Gastrocnemius medialis (tissue), 4 donors: ENCODE measurements at regions not wholly inside any gene's neighbourhood (a gene's known extent, or its start where the extent isn't known, plus 50 kb on each side); places are given as distances from the start of the nearest gene placed in this dataset.

Experiments
- ATAC-seq, 2 donors: fragments of 150-250 bp; one replicate each; pipeline ENCODE4 v1.9.1; 2016
- DNase-seq, 2 donors: peaks; one replicate each; pipeline ENCODE4 v3.0.0-alpha.2; 2019
- H3K27ac ChIP-seq, 4 donors: fragments of 200-600 bp; sonication (generic); 1 replicate in 1 of 4; 2 replicates in 3 of 4; pipeline ENCODE4 v1.5.1; 2016 to 2018; ENCODE audit warnings: mild to moderate bottlenecking in 2 of 4, moderate library complexity in 1 of 4
- H3K27me3 ChIP-seq, 3 donors: fragments of 200-600 bp; sonication (generic) in 2 of 3; 1 replicate in 1 of 3; 2 replicates in 2 of 3; pipeline versions ENCODE4 v1.5.1 to v1.6.0; 2016 to 2019; ENCODE audit warnings: mild to moderate bottlenecking in 1 of 3, moderate library complexity in 1 of 3
- H3K36me3 ChIP-seq, 2 donors: fragments of 200-600 bp; sonication (generic) in 1 of 2; one replicate each; pipeline ENCODE4 v1.5.1; 2017 to 2018
- H3K4me1 ChIP-seq, 2 donors: fragments of 200-600 bp; sonication (generic) in 1 of 2; one replicate each; pipeline ENCODE4 v1.5.1; 2016 to 2017; ENCODE audit warnings: mild to moderate bottlenecking in 2 of 2
- H3K4me3 ChIP-seq, 4 donors: fragments of 200-600 bp; sonication (generic) in 3 of 4; 1 replicate in 1 of 4; 2 replicates in 3 of 4; pipeline ENCODE4 v1.5.1; 2016 to 2019; ENCODE audit warnings: mild to moderate bottlenecking in 2 of 4
- H3K9me3 ChIP-seq, 3 donors: fragments of 200-600 bp; sonication (generic) in 2 of 3; 1 replicate in 1 of 3; 2 replicates in 2 of 3; pipeline ENCODE4 v1.5.1; 2016 to 2019
- POLR2A ChIP-seq, 2 donors: fragments of 450-650 bp; IDR thresholded peaks; one replicate each; pipeline ENCODE4 v1.6.1; 2017; ENCODE audit warnings: antibody characterized with exemption in 2 of 2, mild to moderate bottlenecking in 2 of 2, moderate library complexity in 2 of 2
- in situ Hi-C, 4 donors: fragments of 200-750 bp; cut with MboI; loops; one replicate each; pipeline versions ENCODE4 v1.15.0 to v1.8.0; 2017; ENCODE audit warnings: low sequenced_read_pairs in 4 of 4
- intact Hi-C: fragments of 100-400 bp; cut with DNase I; formaldehyde crosslinking; loops from one replicate; pipeline ENCODE4 v1.15.1; 2023; ENCODE audit warnings: low total_unique reads
- TF ChIP-seq, protein P1 (sequence below), 5 experiments: fragments of 450-650 bp in 3 of 5; fragments of 200-600 bp in 2 of 5; sonication (generic) in 2 of 5; IDR thresholded peaks in 4 of 5; conservative IDR thresholded peaks in 1 of 5; 1 replicate in 4 of 5; 2 replicates in 1 of 5; pipeline ENCODE4 v1.5.1; 2016 to 2019; ENCODE audit warnings: antibody characterized with exemption in 5 of 5, mild to moderate bottlenecking in 3 of 5, moderate library complexity in 3 of 5

DNA sequence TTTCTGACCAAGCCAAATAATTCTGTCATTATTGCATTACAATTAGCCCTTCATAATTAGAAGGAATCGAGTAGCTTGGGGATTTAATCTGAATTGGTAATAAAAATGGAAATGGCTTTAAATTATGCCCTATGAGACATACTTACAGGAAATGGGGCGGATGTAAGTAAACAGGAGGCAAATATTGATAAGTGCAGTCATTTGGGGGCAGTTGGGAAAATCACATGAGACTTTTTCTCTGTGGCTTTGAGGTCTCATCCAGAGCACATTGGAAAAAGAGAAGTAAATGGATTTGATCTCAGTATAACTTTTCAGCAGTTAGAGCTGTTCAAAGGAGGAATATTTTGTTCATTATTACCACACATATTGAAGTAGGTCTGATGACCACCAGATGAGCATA lies 307.8 kb upstream of the POM121L12 start:
- no peak for DNase-seq
- Histone ChIP-seq H3K27ac (no peak overlapping the region), H3K36me3 (no peaks in the 10 kb centered on the region), H3K4me1 (no peaks in the 10 kb centered on the region), H3K4me3 (no peak overlapping the region), H3K9me3 (no peaks in the 10 kb centered on the region), H3K27me3 (no peaks in the 10 kb centered on the region)
- in situ Hi-C loops: no loop called here
- intact Hi-C loops: no loop called here
- TF ChIP-seq, protein P1, sequence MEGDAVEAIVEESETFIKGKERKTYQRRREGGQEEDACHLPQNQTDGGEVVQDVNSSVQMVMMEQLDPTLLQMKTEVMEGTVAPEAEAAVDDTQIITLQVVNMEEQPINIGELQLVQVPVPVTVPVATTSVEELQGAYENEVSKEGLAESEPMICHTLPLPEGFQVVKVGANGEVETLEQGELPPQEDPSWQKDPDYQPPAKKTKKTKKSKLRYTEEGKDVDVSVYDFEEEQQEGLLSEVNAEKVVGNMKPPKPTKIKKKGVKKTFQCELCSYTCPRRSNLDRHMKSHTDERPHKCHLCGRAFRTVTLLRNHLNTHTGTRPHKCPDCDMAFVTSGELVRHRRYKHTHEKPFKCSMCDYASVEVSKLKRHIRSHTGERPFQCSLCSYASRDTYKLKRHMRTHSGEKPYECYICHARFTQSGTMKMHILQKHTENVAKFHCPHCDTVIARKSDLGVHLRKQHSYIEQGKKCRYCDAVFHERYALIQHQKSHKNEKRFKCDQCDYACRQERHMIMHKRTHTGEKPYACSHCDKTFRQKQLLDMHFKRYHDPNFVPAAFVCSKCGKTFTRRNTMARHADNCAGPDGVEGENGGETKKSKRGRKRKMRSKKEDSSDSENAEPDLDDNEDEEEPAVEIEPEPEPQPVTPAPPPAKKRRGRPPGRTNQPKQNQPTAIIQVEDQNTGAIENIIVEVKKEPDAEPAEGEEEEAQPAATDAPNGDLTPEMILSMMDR (IDR thresholded peaks at IDR 0.05 in 4 of 5, conservative IDR thresholded peaks at IDR 0.05 in 1 of 5): no peak
- TF ChIP-seq POLR2A (IDR thresholded peaks at IDR 0.05): no peak
- ATAC-seq: no peak

DNA sequence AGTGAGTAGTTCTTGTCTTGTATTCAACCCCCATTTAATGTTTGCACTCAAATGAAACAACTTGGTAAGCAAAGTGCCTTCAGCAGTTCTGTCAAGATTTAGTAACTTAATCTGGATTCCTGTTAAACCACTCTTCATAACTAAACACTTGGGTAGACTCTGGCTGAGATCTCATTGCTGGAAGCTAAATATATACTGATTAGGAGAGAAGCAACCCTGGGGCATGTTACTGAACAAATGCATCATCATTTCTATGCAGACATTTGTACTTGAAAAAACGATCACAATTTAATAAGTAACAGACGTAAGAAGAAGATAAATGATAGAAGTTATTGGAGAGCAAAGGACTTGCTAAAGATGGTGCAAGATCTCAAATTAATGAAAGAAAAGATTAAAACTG lies 308.4 kb upstream of the POM121L12 start:
- no peaks in the 10 kb centered on the region for H3K4me1 ChIP-seq
- TF ChIP-seq, protein P1 (IDR thresholded peaks at IDR 0.05 in 4 of 5, conservative IDR thresholded peaks at IDR 0.05 in 1 of 5): no peak
- TF ChIP-seq POLR2A (IDR thresholded peaks at IDR 0.05): no peak
- no peaks in the 10 kb centered on the region for H3K9me3 ChIP-seq
- intact Hi-C loops: no loop called here
- no peak overlapping the region for H3K4me3 ChIP-seq
- DNase-seq (no peak), ATAC-seq (no peak)
- no peaks in the 10 kb centered on the region for H3K36me3 ChIP-seq
- in situ Hi-C loops: no loop called here
- H3K27me3 ChIP-seq: no peaks in the 10 kb centered on the region
- no peak overlapping the region for H3K27ac ChIP-seq

DNA sequence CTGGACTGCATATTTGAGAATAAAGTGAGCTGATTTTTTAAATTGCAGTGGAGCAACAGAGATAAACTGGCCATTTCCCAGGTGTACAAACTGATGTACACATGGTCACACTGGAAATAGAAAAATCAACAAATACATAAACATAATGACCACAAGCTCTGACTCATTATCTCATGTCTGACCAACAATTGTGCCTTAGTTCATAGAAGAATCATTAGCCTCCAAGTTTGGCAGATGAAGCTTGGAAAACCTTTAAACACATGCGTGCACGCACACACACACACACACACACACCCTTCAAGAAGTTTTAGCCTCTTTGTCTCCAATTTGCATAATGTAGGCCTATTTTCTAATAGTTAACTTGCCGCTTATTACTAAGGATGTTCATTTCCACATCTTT lies 308.9 kb upstream of the POM121L12 start:
- intact Hi-C loops (no loop called here), in situ Hi-C loops (no loop called here)
- H3K27ac ChIP-seq: no peak overlapping the region
- DNase-seq (no peak), ATAC-seq (no peak)
- H3K9me3 ChIP-seq: no peaks in the 10 kb centered on the region
- no peaks in the 10 kb centered on the region for H3K4me1 ChIP-seq
- H3K36me3 ChIP-seq: no peaks in the 10 kb centered on the region
- TF ChIP-seq POLR2A (IDR thresholded peaks at IDR 0.05): no peak
- TF ChIP-seq, protein P1 (IDR thresholded peaks at IDR 0.05 in 4 of 5, conservative IDR thresholded peaks at IDR 0.05 in 1 of 5): no peak
- H3K4me3 ChIP-seq: no peak overlapping the region
- H3K27me3 ChIP-seq: no peaks in the 10 kb centered on the region

DNA sequence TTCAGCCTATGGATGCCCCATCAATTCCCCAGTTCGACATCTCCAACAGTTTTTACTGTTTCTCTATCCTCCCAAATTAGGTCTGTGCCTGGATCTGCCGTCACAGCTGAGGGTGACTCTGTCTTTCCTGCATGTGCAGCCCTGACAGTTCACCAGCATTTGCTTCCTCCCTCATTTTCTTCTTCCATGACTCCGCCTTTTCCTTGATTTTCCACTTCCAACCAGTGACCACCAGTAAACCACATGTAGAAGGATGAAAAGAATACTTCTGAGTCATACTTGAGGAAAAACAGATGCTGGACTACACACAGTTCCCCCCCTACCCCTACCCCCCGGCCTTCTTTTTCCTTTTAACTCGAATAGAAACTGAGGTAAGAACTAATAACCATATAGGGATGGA lies 311.8 kb upstream of the POM121L12 start:
- TF ChIP-seq, protein P1 (IDR thresholded peaks at IDR 0.05 in 4 of 5, conservative IDR thresholded peaks at IDR 0.05 in 1 of 5): no peak
- no peak for TF ChIP-seq POLR2A (IDR thresholded peaks at IDR 0.05)
- Histone ChIP-seq H3K4me3 (no peak overlapping the region), H3K27me3 (no peaks in the 10 kb centered on the region), H3K4me1 (no peaks in the 10 kb centered on the region), H3K9me3 (no peaks in the 10 kb centered on the region), H3K27ac (no peak overlapping the region), H3K36me3 (no peaks in the 10 kb centered on the region)
- no peak for ATAC-seq
- in situ Hi-C loops: no loop called here
- DNase-seq: no peak
- intact Hi-C loops: no loop called here

DNA sequence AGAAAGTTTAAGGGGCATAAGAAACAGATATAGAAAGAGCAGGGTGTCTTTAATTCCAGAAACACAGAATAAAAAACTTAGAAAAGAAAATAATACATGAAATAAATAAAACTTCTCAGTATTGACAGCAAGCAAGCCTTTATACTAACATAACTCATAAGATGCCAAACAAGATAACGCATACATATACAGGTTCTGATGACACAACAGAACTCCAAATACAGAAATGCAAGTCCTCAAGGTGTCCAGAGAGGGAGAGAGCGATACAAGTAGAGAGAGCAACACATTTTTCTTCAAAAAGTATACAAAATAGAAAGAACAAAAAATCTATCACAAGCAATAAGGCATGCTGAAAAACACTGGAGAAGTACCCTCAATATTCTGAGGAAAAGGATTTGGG lies 314.6 kb upstream of the POM121L12 start:
- Histone ChIP-seq H3K36me3 (no peaks in the 10 kb centered on the region), H3K9me3 (no peaks in the 10 kb centered on the region), H3K27me3 (no peaks in the 10 kb centered on the region), H3K4me1 (no peaks in the 10 kb centered on the region), H3K27ac (no peak overlapping the region), H3K4me3 (no peak overlapping the region)
- intact Hi-C loops (no loop called here), in situ Hi-C loops (no loop called here)
- DNase-seq: no peak
- no peak for ATAC-seq
- TF ChIP-seq POLR2A (IDR thresholded peaks at IDR 0.05): no peak
- TF ChIP-seq, protein P1 (IDR thresholded peaks at IDR 0.05 in 4 of 5, conservative IDR thresholded peaks at IDR 0.05 in 1 of 5): no peak
